ENCODE measurements at regions not wholly inside any gene's neighbourhood (a gene's known extent, or its start where the extent isn't known, plus 50 kb on each side); places are given as distances from the start of the nearest gene placed in this dataset.

DNA sequence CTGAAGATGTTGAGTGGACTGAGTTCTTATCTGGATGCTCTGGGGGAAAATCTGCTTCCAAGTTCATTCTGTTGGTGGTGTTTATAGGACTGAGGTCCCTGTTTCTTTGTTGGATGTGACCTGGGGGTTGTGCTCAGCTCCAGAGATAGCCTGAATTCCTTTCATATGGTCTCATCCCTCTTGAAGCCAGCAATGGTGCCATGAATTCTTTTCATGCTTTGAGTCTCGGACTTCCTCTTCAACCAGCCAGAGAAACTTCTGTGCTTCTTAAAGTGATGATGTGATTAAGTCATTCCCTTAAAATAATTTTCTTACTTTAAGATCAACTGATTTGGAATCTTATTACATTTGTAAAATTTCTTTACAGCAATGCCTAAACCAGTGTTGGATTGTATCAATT lies 233.8 kb upstream of the UGT8 start:
- DNase-seq (ENCODE audit: low read depth in 2 of 2) = no peak

DNA sequence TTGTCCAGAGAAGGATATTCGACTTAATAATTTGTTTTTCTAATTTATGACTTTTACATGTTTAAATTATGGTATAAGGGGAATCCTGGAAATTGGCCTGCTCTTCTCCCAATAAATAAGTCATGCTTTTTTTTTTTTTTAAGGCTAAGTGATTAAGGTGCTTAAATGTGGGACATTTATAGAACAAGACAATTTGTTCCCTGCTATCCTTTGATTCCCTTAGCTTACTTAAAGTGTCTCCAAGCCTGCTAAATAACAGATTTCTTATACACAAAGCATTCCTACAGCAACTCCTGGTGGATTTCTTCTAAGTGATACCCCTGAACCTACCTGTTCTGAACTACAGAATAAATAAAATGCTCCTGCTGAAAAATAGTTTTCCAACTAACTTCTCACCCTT lies 233.0 kb upstream of the UGT8 start:
- DNase-seq (ENCODE audit: low read depth in 2 of 2) = no peak

GRCh38 chr4:114366368-114366767 lies 232.2 kb upstream of the UGT8 start:
- no peak for DNase-seq (ENCODE audit: low read depth in 2 of 2)

DNA sequence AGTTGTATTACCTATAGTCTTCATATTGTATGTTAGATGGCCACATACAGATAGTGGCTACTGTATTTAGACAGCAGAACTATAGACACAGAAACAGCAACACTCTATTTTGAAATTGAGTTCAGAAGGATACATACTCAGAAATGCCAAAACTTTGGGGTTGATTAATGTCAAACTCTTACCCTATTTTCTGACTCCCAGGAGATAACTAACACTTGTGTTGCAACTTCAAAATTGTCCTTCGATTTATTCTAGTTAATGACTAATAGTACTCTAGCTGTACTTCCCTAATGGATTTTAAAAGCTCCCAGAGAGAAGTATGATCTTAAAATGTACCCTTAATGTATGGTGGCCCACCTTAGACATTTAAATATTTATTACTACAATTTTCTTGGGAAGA lies 229.9 kb upstream of the UGT8 start:
- DNase-seq (ENCODE audit: low read depth in 2 of 2) = no peak

GRCh38 chr4:114373508-114373907 lies 225.1 kb upstream of the UGT8 start:
- DNase-seq (ENCODE audit: low read depth in 2 of 2) = no peak

- DNase-seq (ENCODE audit: low read depth in 2 of 2) = no peak
Observed at GRCh38 chr4:114378305-114378903, 220.2 kb upstream of the UGT8 start.

- no peak for DNase-seq (ENCODE audit: low read depth in 2 of 2)
Observed at GRCh38 chr4:114383067-114383466, 215.5 kb upstream of the UGT8 start.

- no peak for DNase-seq (ENCODE audit: low read depth in 2 of 2)
Observed at GRCh38 chr4:114383721-114384120, 214.9 kb upstream of the UGT8 start.

DNA sequence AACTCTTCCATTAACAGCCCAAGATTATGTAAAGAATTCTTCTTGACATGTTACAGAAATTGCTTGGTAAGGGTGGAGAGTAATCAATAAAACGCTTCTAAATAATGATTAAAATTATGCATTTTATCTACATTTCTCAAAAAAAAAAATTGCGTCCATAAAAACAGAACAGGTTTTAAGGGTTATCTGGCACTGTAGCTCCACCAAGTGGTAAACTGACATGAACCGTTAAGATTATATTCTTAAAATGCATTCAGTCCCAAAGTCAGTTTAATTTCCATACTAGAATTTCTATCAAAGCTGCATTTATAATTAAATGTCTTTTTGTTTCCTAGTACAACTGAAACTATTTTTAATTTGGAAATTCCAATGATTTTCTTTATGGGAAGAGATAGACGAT lies 214.0 kb upstream of the UGT8 start:
- DNase-seq (ENCODE audit: low read depth in 2 of 2) = no peak

DNA sequence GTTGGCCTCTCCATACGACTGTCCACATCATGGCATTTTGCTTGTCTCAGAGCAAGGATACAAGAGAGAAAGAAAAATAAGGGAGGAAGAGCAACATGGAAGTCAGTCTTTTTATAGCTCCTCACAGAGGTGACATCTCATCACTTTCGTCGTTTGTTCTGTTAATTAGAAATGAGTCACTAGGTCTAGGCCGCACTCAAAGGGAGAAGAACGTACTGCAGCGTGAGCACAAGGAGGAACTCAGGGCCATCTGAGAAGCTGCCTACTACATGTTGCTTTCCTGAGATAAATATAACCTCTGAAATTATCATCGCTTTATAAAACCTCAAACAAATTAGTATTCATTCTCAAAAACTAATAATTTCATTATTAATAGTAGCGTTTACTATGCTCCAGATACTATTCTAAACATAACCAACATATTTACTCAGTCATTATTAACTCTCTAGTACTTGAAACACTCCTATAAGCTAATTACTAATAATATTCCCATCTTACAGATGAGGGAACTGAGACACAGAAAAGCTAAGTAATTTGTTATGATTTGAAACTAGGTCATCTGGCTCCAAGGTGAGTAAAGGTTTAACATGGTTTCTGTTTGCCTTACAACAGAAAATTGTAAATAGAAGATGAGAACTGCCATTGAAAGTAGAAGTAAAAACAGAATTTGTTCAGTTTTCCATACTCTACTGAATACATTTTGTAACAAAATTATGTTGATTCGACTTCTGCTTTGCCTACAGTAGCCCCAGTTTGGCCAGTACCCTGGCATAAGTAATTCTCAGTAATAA lies 213.2 kb upstream of the UGT8 start:
- no peak for DNase-seq (ENCODE audit: low read depth in 2 of 2)

GRCh38 chr4:114386637-114387233 lies 211.9 kb upstream of the UGT8 start:
- DNase-seq (ENCODE audit: low read depth in 2 of 2) = no peak

DNA sequence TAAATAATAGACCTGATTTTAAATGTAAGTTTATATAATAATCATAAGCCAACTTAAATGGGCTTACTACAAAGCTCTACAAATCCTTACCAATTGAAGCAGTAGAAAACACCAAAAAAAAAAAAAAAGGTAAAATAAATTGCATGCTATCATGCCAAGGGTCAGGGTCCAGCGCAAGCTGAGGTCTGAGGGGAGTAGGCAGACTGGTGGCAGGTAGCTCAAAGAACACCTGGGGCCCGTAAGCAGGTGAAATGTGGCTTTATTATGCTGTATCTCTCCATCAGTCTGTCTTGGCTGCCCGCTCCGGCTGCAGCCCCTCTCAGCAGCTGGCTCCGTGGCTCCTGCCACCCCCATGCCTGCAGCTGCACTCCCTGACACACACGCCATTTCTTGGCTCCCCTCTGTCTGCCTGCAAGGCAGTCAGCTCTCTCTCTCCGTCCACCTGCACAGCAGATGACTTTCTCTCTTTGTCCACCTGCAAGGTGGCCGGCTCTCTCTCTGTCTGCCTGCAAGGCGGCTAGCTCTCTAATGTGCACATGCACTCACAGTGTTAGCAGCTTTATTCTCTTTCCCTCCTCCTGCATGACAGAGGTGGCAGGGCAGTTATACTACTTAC lies 209.4 kb upstream of the UGT8 start:
- DNase-seq (ENCODE audit: low read depth in 2 of 2) = no peak

DNA sequence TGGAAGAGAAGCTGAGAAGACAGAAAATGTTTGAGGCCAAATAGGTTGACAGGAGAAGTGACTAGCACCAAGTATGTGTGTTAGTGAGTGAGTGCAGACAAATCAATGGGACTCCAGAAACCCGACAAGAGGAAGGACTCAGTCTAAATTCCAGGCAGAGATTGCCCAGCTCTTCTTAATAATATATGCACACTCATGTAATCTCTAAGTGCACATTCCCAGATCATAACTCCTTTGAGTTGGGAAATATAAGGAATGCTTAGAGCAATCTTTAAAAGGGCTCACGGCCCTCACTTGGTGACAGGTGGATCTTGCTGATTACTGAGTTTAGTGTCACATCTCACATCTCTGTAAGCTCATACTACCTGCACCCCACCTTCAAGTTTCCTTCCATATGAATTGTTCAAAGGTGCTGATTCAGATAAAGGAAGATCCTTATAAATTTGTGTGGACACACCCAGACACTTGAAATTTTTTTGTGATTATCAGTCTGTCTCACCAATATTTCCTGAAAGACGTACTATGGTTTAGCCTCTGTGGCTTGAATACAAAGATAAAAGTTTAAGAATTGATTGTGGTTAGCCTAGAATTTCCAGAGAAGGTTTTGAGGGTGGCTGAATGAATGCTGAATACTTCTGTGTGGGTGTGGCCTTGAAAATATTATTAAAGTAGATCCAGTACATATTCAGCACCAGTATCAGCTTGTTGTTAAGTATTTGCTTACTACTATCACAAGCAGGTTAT lies 205.1 kb upstream of the UGT8 start:
- no peak for DNase-seq (ENCODE audit: low read depth in 2 of 2)

GRCh38 chr4:114396808-114397207 lies 201.8 kb upstream of the UGT8 start:
- DNase-seq (ENCODE audit: low read depth in 2 of 2) = no peak

- DNase-seq (ENCODE audit: low read depth in 2 of 2) = no peak
Observed at GRCh38 chr4:114398410-114398809, 200.2 kb upstream of the UGT8 start.

- no peak for DNase-seq (ENCODE audit: low read depth in 2 of 2)
Observed at GRCh38 chr4:114399105-114399504, 199.5 kb upstream of the UGT8 start.

DNA sequence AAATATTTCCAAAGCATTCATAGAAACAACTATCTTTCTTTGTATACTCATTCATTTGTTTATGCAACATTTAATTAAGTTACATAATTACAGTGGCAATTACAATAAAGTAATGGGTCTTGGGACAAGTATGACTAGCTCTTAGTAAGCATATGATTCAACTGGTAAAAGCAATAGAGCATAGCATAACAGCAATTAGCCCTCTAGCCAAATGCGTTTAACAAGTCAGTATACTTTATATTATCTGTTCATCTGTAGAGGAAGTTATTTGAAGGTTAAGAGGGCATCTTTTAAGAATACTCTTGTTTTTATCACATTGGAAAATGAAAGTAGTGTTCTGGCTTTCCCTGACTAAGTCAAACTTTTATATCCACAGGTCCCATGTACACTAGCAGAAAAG lies 198.1 kb upstream of the UGT8 start:
- DNase-seq (ENCODE audit: low read depth in 2 of 2) = no peak

DNA sequence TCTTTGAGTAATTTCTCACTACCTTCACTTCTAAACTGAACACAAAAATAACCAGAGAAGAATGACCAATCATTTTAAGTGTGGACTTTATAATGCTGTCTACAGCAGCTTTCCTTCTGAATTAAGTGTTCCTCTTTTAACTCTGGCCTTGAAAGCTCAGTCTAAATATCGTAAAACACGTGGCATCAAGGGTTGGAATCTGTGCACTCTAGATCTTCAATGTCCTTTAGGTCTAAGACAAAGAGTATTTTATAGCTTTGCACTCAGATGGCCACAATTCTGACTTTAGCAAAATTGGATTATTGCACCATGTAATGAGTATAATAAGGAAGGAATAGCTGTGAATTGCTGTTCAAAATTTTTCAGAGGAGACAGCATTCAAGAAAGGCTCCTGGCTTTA lies 197.1 kb upstream of the UGT8 start:
- DNase-seq (ENCODE audit: low read depth in 2 of 2) = no peak

- DNase-seq (ENCODE audit: low read depth in 2 of 2) = no peak
Observed at GRCh38 chr4:114417214-114417613, 181.4 kb upstream of the UGT8 start.

DNA sequence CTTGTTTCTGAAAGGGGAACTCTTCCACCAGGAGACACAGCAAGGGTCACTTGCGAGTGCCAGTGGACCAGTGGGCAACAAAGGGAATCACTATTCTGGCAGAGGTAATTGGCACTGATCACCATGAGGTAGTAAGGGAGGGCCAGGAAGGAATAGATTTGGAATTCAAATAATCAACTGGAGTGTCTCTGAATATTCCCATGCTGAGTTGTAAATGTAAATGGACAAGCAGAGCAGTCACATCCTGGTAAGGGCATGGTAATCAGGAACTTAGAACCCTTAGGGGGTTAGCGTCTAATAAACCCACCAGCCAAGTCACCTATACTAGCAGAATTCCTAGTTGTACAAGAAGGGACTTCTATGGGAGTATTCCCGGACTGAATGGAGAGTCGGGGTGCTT lies 178.5 kb upstream of the UGT8 start:
- no peak for DNase-seq (ENCODE audit: low read depth in 2 of 2)

GRCh38 chr4:114423582-114423981 lies 175.0 kb upstream of the UGT8 start:
- DNase-seq (ENCODE audit: low read depth in 2 of 2) = no peak

DNA sequence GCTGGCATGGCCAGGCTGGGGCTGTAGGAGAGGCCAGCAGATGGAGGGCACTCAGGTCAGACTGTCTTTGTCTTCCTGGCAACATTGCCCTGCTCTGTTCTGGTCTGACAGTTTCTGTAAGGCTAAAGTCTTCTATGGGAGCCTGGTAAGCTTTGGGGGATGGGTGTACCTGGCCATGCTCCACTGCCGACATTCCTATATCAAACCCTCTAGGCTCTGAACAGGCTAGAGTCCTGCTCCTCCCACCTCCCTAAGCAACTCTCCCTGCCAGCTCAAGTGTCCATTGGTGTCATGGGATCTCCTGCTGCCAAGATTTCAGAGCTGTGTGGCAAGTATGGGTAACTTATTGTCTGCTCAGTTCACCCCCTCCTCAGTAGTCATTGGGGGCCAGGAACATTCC lies 163.5 kb upstream of the UGT8 start:
- no peak for DNase-seq (ENCODE audit: low read depth in 2 of 2)

All from stimulated activated CD8-positive, alpha-beta memory T cell treated with anti-CD3 and anti-CD28 coated beads, Interleukin-15, amount 100 ng/mL, for 4 hours (primary cell).